ENCODE measurements at regions not wholly inside any gene's neighbourhood (a gene's known extent, or its start where the extent isn't known, plus 50 kb on each side); places are given as distances from the start of the nearest gene placed in this dataset.

- TF ChIP-seq JUND (IDR thresholded peaks at IDR 0.05) = no peak
- TF ChIP-seq POLR2AphosphoS5 (IDR thresholded peaks at IDR 0.05; ENCODE audit: low read depth, low read length) = no peak
- TF ChIP-seq RCOR1 (IDR thresholded peaks at IDR 0.05; ENCODE audit: low read length) = no peak
- TF ChIP-seq CTCF (IDR thresholded peaks at IDR 0.05) = no peak
- TF ChIP-seq TAF1 (IDR thresholded peaks at IDR 0.05; ENCODE audit: borderline replicate concordance, low read depth, low read length) = no peak
- no peak for TF ChIP-seq YY1 (IDR thresholded peaks at IDR 0.05; ENCODE audit: low read depth)
- no peak for TF ChIP-seq TEAD4 (IDR thresholded peaks at IDR 0.05; ENCODE audit: borderline replicate concordance, insufficient read depth)
These were observed 72.3 kb downstream of the CMPK2 start for GRCh38 chr2:6793371-6793770.

Measured in SK-N-SH (cell line).